ENCODE measurements at regions not wholly inside any gene's neighbourhood (a gene's known extent, or its start where the extent isn't known, plus 50 kb on each side); places are given as distances from the start of the nearest gene placed in this dataset.
A peak's percentile ranks its signal among the peaks of the same experiment; 100 is the strongest.

- no peaks in the 10 kb centered on the region for H3K9me3 Mint-ChIP-seq
- ChIA-PET POLR2A (no interaction called here), CTCF (no interaction called here)
- Histone ChIP-seq H3K9me3 (ENCODE audit: low read length) (no peaks in the 10 kb centered on the region), H3K4me1 (ENCODE audit: insufficient read depth, low read length) (no peaks in the 10 kb centered on the region), H3K36me3 (ENCODE audit: insufficient read depth, low read length) (no peaks in the 10 kb centered on the region), H3K4me3 (ENCODE audit: low read length) (no peak overlapping the region), H3K27ac (ENCODE audit: low read depth, low read length) (no peak overlapping the region), H3K27me3 (ENCODE audit: insufficient read depth, low read length, poor library complexity, severe bottlenecking) (no peaks in the 10 kb centered on the region)
- peaks cover 0 to 10% (median 4%) of the 10 kb centered on the region in 3 donors for H3K4me1 Mint-ChIP-seq
- H3K27ac Mint-ChIP-seq = no peak overlapping the region
- no peaks in the 10 kb centered on the region for H3K36me3 Mint-ChIP-seq
- DNase-seq = no peak
- H3K4me3 Mint-ChIP-seq = no peak overlapping the region
- H3K27me3 Mint-ChIP-seq = peaks cover 3 to 27% of the 10 kb centered on the region in 2 donors
Observed at GRCh38 chr2:39852831-39853230, 73.8 kb upstream of the THUMPD2 start.

- H3K27me3 ChIP-seq (ENCODE audit: insufficient read depth, low read length, poor library complexity, severe bottlenecking) = no peaks in the 10 kb centered on the region
- no peak overlapping the region for H3K4me3 ChIP-seq (ENCODE audit: low read length)
- H3K27me3 Mint-ChIP-seq = peaks cover 3 to 36% of the 10 kb centered on the region in 2 donors
- ChIA-PET POLR2A (no interaction called here), CTCF (no interaction called here)
- H3K9me3 Mint-ChIP-seq = no peaks in the 10 kb centered on the region
- H3K36me3 ChIP-seq (ENCODE audit: insufficient read depth, low read length) = no peaks in the 10 kb centered on the region
- no peaks in the 10 kb centered on the region for H3K4me1 ChIP-seq (ENCODE audit: insufficient read depth, low read length)
- H3K36me3 Mint-ChIP-seq = no peaks in the 10 kb centered on the region
- DNase-seq = no peak
- no peaks in the 10 kb centered on the region for H3K9me3 ChIP-seq (ENCODE audit: low read length)
- no peak overlapping the region for H3K27ac Mint-ChIP-seq
- peaks cover 0 to 10% (median 4%) of the 10 kb centered on the region in 3 donors for H3K4me1 Mint-ChIP-seq
- no peak overlapping the region for H3K27ac ChIP-seq (ENCODE audit: low read depth, low read length)
- no peak overlapping the region for H3K4me3 Mint-ChIP-seq
Observed at GRCh38 chr2:39851651-39852110, 72.6 kb upstream of the THUMPD2 start.

- Histone ChIP-seq H3K4me1 (ENCODE audit: insufficient read depth, low read length) (no peaks in the 10 kb centered on the region), H3K27ac (ENCODE audit: low read depth, low read length) (no peak overlapping the region), H3K36me3 (ENCODE audit: insufficient read depth, low read length) (no peaks in the 10 kb centered on the region), H3K27me3 (ENCODE audit: insufficient read depth, low read length, poor library complexity, severe bottlenecking) (no peaks in the 10 kb centered on the region), H3K4me3 (ENCODE audit: low read length) (no peak overlapping the region), H3K9me3 (ENCODE audit: low read length) (no peaks in the 10 kb centered on the region)
- Mint-ChIP-seq H3K9me3 (no peaks in the 10 kb centered on the region), H3K27ac (peak overlapping the region in 1 of 8 donors; percentile 26), H3K4me1 (peaks cover 0 to 10% (median 4%) of the 10 kb centered on the region in 3 donors), H3K4me3 (no peak overlapping the region), H3K36me3 (no peaks in the 10 kb centered on the region), H3K27me3 (peaks cover 3 to 37% of the 10 kb centered on the region in 2 donors)
- ChIA-PET CTCF (no interaction called here), POLR2A (no interaction called here)
- no peak for DNase-seq
Observed at GRCh38 chr2:39851251-39851650, 72.2 kb upstream of the THUMPD2 start.

GRCh38 chr2:39849982-39850526 lies 71.0 kb upstream of the THUMPD2 start:
- no peaks in the 10 kb centered on the region for H3K9me3 Mint-ChIP-seq
- no peaks in the 10 kb centered on the region for H3K4me1 ChIP-seq (ENCODE audit: insufficient read depth, low read length)
- peaks cover 3 to 47% of the 10 kb centered on the region in 2 donors for H3K27me3 Mint-ChIP-seq
- no peak overlapping the region for H3K4me3 Mint-ChIP-seq
- no peak for DNase-seq
- H3K4me1 Mint-ChIP-seq = peaks cover 0 to 10% (median 4%) of the 10 kb centered on the region in 3 donors
- H3K27ac ChIP-seq (ENCODE audit: low read depth, low read length) = no peak overlapping the region
- H3K36me3 ChIP-seq (ENCODE audit: insufficient read depth, low read length) = no peaks in the 10 kb centered on the region
- no peak overlapping the region for H3K27ac Mint-ChIP-seq
- H3K27me3 ChIP-seq (ENCODE audit: insufficient read depth, low read length, poor library complexity, severe bottlenecking) = no peaks in the 10 kb centered on the region
- ChIA-PET CTCF (no interaction called here), POLR2A (no interaction called here)
- H3K36me3 Mint-ChIP-seq = no peaks in the 10 kb centered on the region
- no peak overlapping the region for H3K4me3 ChIP-seq (ENCODE audit: low read length)
- no peaks in the 10 kb centered on the region for H3K9me3 ChIP-seq (ENCODE audit: low read length)

GRCh38 chr2:39849064-39849463 lies 70.0 kb upstream of the THUMPD2 start:
- ChIA-PET CTCF (no interaction called here), POLR2A (no interaction called here)
- no peak for DNase-seq
- H3K27ac Mint-ChIP-seq = no peak overlapping the region
- H3K36me3 Mint-ChIP-seq = no peaks in the 10 kb centered on the region
- H3K27me3 Mint-ChIP-seq = peaks cover 0 to 46% of the 10 kb centered on the region in 2 donors
- Histone ChIP-seq H3K36me3 (ENCODE audit: insufficient read depth, low read length) (no peaks in the 10 kb centered on the region), H3K4me3 (ENCODE audit: low read length) (no peak overlapping the region), H3K27me3 (ENCODE audit: insufficient read depth, low read length, poor library complexity, severe bottlenecking) (no peaks in the 10 kb centered on the region), H3K4me1 (ENCODE audit: insufficient read depth, low read length) (no peaks in the 10 kb centered on the region), H3K27ac (ENCODE audit: low read depth, low read length) (no peak overlapping the region), H3K9me3 (ENCODE audit: low read length) (no peaks in the 10 kb centered on the region)
- H3K4me1 Mint-ChIP-seq = peaks cover 0 to 10% (median 4%) of the 10 kb centered on the region in 3 donors
- no peak overlapping the region for H3K4me3 Mint-ChIP-seq
- no peaks in the 10 kb centered on the region for H3K9me3 Mint-ChIP-seq

- CTCF ChIA-PET = no interaction called here
Observed at GRCh38 chr2:39845460-39846146, 66.5 kb upstream of the THUMPD2 start.

GRCh38 chr2:39839261-39839848 lies 60.3 kb upstream of the THUMPD2 start:
- Histone ChIP-seq H3K9me3 (ENCODE audit: low read length) (no peaks in the 10 kb centered on the region), H3K4me1 (ENCODE audit: insufficient read depth, low read length) (no peaks in the 10 kb centered on the region), H3K36me3 (ENCODE audit: insufficient read depth, low read length) (no peaks in the 10 kb centered on the region), H3K27me3 (ENCODE audit: insufficient read depth, low read length, poor library complexity, severe bottlenecking) (no peaks in the 10 kb centered on the region), H3K4me3 (ENCODE audit: low read length) (no peak overlapping the region), H3K27ac (ENCODE audit: low read depth, low read length) (no peak overlapping the region)
- Mint-ChIP-seq H3K9me3 (peaks cover 12 to 21% (median 19%) of the 10 kb centered on the region in 5 donors), H3K4me1 (no peaks in the 10 kb centered on the region), H3K27ac (no peak overlapping the region), H3K27me3 (peaks cover 12 to 19% of the 10 kb centered on the region in 2 donors), H3K36me3 (peaks cover 0 to 4% (median 2%) of the 10 kb centered on the region in 3 donors), H3K4me3 (no peak overlapping the region)
- DNase-seq = no peak
- ChIA-PET CTCF (no interaction called here), POLR2A (no interaction called here)

More at GRCh38 chr2:39845460-39846146, 66.5 kb upstream of the THUMPD2 start:
- peaks cover 7 to 37% of the 10 kb centered on the region in 2 donors for H3K27me3 Mint-ChIP-seq
- H3K27ac ChIP-seq (ENCODE audit: low read depth, low read length) = no peak overlapping the region
- H3K4me1 ChIP-seq (ENCODE audit: insufficient read depth, low read length) = no peaks in the 10 kb centered on the region
- no peak overlapping the region for H3K4me3 Mint-ChIP-seq
- H3K27me3 ChIP-seq (ENCODE audit: insufficient read depth, low read length, poor library complexity, severe bottlenecking) = no peaks in the 10 kb centered on the region
- no peaks in the 10 kb centered on the region for H3K9me3 ChIP-seq (ENCODE audit: low read length)
- no peaks in the 10 kb centered on the region for H3K36me3 ChIP-seq (ENCODE audit: insufficient read depth, low read length)
- H3K4me1 Mint-ChIP-seq = no peaks in the 10 kb centered on the region
- H3K9me3 Mint-ChIP-seq = peaks cover 0 to 2% (median 0%) of the 10 kb centered on the region in 5 donors
- H3K36me3 Mint-ChIP-seq = no peaks in the 10 kb centered on the region
- no peak overlapping the region for H3K4me3 ChIP-seq (ENCODE audit: low read length)
- POLR2A ChIA-PET = no interaction called here
- no peak overlapping the region for H3K27ac Mint-ChIP-seq
- DNase-seq = no peak

- peaks cover 0 to 4% (median 2%) of the 10 kb centered on the region in 3 donors for H3K36me3 Mint-ChIP-seq
- POLR2A ChIA-PET = no interaction called here
- Histone ChIP-seq H3K27me3 (ENCODE audit: insufficient read depth, low read length, poor library complexity, severe bottlenecking) (no peaks in the 10 kb centered on the region), H3K4me3 (ENCODE audit: low read length) (no peak overlapping the region), H3K9me3 (ENCODE audit: low read length) (no peaks in the 10 kb centered on the region), H3K4me1 (ENCODE audit: insufficient read depth, low read length) (no peaks in the 10 kb centered on the region), H3K27ac (ENCODE audit: low read depth, low read length) (no peak overlapping the region), H3K36me3 (ENCODE audit: insufficient read depth, low read length) (no peaks in the 10 kb centered on the region)
- H3K27me3 Mint-ChIP-seq = peaks cover 12 to 23% of the 10 kb centered on the region in 2 donors
- H3K27ac Mint-ChIP-seq = peak overlapping the region in 1 of 8 donors; percentile 26
- peaks cover 12 to 21% (median 19%) of the 10 kb centered on the region in 5 donors for H3K9me3 Mint-ChIP-seq
- no peak for DNase-seq
- no peaks in the 10 kb centered on the region for H3K4me1 Mint-ChIP-seq
- CTCF ChIA-PET = interaction anchor here (1.0 kb wide), 1 partner anchor 8 kb away, joined by 3 read pairs; no protein-coding TSS in a partner anchor
- no peak overlapping the region for H3K4me3 Mint-ChIP-seq
Observed at GRCh38 chr2:39838589-39838988, 59.5 kb upstream of the THUMPD2 start.
